Testis (tissue), 2 donors: ENCODE measurements at regions not wholly inside any gene's neighbourhood (a gene's known extent, or its start where the extent isn't known, plus 50 kb on each side); places are given as distances from the start of the nearest gene placed in this dataset.

Experiments used
- CTCF ChIP-seq, 3 experiments: fragments of 450-650 bp in 2 of 3; fragments of 200-600 bp in 1 of 3; sonication (generic) in 1 of 3; IDR thresholded peaks; one replicate each; pipeline ENCODE4 v1.5.1; 2016 to 2019; ENCODE audit warnings: antibody characterized with exemption in 3 of 3, mild to moderate bottlenecking in 2 of 3, moderate library complexity in 1 of 3
- POLR2A ChIP-seq: fragments of 450-650 bp; IDR thresholded peaks from one replicate; pipeline ENCODE4 v1.6.1; 2017; ENCODE audit warnings: antibody characterized with exemption, mild to moderate bottlenecking, moderate library complexity

GRCh38 chr10:46198516-46198915, 88.3 kb upstream of the ANTXRL start:
- no peak for TF ChIP-seq CTCF (IDR thresholded peaks at IDR 0.05)
- TF ChIP-seq POLR2A = no peak
